GM13976 (cell line): ENCODE measurements at regions not wholly inside any gene's neighbourhood (a gene's known extent, or its start where the extent isn't known, plus 50 kb on each side); places are given as distances from the start of the nearest gene placed in this dataset.

Source experiments
- DNase-seq: peaks from one replicate; pipeline ENCODE4 v3.0.0; 2012; ENCODE audit warnings: low spot score
- CTCF ChIP-seq: IDR thresholded peaks from 2 replicates; pipeline ENCODE4 v1.5.1; 2012; ENCODE audit warnings: borderline replicate concordance, mild to moderate bottlenecking; ENCODE audit not compliant: insufficient read depth; ENCODE audit errors: extremely low read depth, missing control alignments, control extremely low read depth
- in situ Hi-C: fragments of 300-500 bp; cut with MboI; formaldehyde crosslinking; loops from one replicate; pipeline ENCODE4 v1.12.0; 2022; ENCODE audit warnings: low sequenced_read_pairs, mixed read lengths, inconsistent platforms; ENCODE audit not compliant: unreplicated experiment

GRCh38 chr11:80995523-80995922, 1554.7 kb upstream of the TENM4 start:
- no peak for TF ChIP-seq CTCF
- in situ Hi-C loops: no loop called here

GRCh38 chr11:80993536-80993935, 1552.7 kb upstream of the TENM4 start:
- no peak for DNase-seq
- TF ChIP-seq CTCF: no peak
- in situ Hi-C loops: no loop called here

More at GRCh38 chr11:80995523-80995922, 1554.7 kb upstream of the TENM4 start:
- DNase-seq: no peak

- no peak for DNase-seq
- in situ Hi-C loops: no loop called here
- TF ChIP-seq CTCF: no peak
These were observed 1550.1 kb upstream of the TENM4 start for GRCh38 chr11:80990885-80991284.

- in situ Hi-C loops: no loop called here
- no peak for DNase-seq
- TF ChIP-seq CTCF: no peak
These were observed 1546.3 kb upstream of the TENM4 start for GRCh38 chr11:80987171-80987570.

- TF ChIP-seq CTCF: no peak
- in situ Hi-C loops: no loop called here
- DNase-seq: no peak
These were observed 1545.7 kb upstream of the TENM4 start for GRCh38 chr11:80986421-80987074.

GRCh38 chr11:80980227-80980626, 1539.4 kb upstream of the TENM4 start:
- no peak for TF ChIP-seq CTCF
- in situ Hi-C loops: no loop called here
- DNase-seq: no peak
